NCI-H1436 (cell line): ENCODE measurements at regions not wholly inside any gene's neighbourhood (a gene's known extent, or its start where the extent isn't known, plus 50 kb on each side); places are given as distances from the start of the nearest gene placed in this dataset.
"Not testable (repeated sequence)": the region's sequence is repeated elsewhere in the genome, so short reads cannot be mapped to it uniquely, and the experiment has no call there.

Experiments used
- DNase-seq: peaks from one replicate; lab custom pipeline; 2025; lab: John Stamatoyannopoulos, UW

DNA sequence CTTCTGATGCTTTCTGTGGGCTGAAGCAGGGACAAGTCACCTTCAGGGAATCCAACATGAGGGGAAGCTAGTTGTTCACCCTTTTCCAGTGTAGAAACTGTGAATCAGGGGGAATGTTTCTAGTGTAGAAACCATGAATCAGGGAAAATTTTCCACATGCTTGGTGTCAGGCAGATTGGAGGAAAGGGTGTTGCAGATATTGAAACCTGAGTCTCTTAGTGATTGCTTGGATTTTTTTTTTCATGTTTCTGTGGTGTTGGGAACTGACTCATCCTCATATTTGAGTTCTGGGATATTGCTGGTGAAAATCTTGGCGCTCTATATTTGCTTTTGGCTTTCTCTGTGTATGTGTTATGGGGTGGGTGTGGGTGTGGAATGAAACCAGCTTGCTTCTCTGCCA lies 144.5 kb upstream of the FBXO33 start:
- DNase-seq = no peak

DNA sequence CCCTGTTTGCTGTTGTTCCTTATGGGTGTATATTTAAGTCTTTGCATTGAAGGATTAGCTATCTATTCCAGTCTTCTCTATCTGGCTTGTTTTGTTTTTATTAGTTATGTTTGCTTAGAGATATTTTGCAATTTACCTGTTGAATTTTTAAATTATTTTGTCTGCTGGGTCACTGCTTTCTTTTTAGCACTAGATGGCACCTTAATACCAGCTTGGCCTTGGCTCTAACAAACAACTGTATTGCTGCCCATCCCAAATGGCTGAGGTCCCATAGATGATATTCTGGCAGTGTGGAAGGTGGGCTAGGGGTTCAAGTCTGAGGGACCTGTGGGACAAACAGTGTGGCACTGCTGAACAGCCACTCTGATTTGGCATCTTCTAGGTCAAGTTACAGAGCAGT lies 144.0 kb upstream of the FBXO33 start:
- no peak for DNase-seq

DNA sequence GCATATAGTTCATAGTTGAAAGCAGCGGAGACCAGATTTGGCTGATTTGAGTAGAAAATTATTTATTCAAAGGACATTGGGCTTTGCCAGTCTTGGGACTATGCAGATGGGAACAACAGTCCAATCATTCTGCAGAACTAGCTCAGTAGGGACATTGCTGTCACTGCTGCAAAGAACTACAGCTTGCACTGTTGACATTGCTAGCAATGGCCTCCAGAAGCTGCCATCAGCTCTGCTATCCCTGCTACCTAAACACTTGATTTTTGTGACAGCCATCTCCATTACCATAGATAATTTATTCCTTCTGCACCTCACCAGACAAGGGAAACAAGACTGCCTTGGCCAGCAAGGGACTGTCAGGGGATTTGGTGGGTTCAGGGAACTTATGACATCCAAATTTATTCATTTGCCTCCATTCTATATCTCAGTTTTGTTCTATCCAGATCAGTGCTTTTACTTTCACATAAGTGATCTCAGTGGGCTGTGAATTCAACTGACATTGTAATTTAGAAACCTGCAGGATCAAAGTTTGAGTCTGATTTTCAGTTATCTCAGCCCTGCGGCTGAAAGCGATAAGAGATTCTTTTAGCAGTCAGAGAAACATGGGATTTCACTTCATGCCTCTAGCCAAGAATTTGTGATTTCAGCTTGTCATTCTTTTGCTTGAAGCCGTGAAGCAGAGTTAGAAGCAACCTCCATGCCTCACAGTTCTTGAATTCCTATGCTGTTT lies 136.7 kb upstream of the FBXO33 start:
- DNase-seq = no peak

DNA sequence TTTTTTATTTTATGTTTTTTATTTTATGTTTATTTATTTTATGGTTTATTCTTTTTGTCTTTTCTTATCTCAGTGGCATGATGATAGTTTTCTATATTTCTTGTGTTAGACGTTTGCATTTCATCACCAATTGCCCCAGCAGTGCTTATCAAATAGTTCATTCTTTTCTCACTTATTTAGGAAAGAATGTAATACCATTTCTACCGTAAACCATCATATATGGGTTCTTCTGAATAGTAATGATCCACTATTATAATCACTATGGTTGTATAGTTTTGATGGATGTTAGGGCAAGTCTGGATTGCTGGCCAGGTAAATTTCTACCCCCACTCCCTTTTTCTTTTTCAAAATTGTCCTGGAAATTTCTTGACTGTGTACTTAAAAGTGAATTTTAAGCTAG lies 134.6 kb upstream of the FBXO33 start:
- no peak for DNase-seq

DNA sequence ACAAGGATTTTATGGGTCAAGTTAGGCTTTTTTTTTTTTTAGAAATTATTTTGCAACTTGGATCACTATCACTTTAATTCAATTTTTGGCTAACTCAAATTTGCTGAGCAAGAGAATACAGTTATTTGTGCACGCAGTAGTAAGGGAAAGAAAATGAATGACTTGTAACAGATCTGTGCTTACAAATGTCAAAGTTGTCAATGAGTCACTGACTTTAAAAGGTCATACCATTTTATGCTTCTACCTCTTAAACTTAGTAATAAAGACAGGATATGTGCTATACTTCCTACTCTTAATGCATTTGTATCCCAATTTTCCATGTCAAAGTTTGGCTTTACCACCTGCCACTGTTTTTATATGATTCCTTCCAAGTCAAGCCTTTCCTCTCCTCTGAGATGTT lies 131.1 kb upstream of the FBXO33 start:
- no peak for DNase-seq

DNA sequence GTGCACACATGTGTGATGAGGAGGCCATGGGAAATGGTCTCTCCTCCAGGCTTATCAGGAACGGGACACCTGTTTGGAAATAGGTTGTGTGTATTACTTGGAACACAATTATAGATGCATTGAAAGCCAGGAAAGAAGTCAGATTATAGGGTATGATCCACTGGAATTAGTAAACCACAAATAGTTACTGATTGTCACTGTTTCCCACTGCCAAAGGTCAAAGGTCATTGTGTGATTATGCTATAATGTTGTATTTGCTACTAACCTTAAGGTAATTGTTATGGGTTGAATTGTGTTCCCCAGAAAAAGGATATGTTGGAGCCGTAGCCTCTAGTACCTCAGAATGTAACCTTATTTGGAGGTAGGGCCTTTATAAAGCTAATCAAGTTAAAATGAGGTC lies 129.9 kb upstream of the FBXO33 start:
- no peak for DNase-seq

DNA sequence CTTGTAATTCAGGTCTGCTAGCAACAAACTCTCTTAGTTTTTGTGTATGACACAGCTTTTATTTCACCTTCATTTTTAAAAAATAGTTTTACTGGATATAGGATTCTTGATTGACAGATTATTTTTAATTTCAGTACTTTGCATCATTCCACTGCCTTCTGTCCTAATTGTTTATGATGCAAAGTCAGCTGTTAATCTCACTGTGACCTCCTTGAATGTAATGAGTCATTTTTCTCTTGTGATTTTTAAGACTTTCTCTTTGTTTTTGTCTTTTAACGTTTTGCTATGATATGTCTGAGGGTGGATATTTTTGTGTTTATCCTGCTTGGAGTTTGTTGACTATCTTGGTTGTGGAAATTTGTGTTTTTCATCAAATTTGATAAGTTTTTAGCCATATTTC lies 126.3 kb upstream of the FBXO33 start:
- DNase-seq = no peak

DNA sequence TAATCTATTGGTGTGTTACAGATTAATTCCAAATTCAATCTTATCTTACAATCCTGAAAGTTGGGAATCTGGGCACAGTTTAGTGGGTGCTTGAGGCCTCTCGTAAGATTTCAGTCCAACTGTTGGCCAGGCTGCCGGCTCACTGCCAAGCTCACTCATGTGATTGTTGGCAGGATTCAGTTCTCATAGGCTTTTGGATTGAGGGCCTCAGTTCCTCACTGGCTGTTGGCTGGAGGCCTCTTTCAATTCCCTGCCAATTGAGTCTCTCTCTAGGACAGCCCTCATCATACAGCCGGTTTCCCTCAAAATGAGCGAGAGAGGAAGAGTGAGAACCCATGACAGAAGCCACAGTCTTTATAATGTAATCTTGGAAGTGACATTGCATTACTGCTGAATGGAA lies 123.5 kb upstream of the FBXO33 start:
- no peak for DNase-seq

DNA sequence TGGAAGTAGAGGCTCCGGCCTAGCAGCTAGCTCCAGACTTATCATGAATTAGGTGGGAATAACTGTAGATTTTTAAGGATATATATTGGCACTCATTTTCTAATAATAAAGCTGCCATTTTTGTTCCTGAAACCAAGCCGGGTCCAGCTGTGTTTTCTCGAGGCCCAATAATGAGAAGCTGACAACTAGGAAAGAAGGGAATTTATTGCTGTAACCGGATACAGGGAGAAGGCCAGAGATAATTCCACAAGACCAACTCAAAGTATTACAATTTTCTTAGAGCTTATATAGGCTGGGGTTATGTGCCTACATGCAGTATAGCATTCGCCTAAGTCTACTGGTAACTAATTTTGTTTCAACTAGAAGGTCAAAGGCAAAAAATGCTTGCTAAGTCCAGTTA lies 122.3 kb upstream of the FBXO33 start:
- no peak for DNase-seq

DNA sequence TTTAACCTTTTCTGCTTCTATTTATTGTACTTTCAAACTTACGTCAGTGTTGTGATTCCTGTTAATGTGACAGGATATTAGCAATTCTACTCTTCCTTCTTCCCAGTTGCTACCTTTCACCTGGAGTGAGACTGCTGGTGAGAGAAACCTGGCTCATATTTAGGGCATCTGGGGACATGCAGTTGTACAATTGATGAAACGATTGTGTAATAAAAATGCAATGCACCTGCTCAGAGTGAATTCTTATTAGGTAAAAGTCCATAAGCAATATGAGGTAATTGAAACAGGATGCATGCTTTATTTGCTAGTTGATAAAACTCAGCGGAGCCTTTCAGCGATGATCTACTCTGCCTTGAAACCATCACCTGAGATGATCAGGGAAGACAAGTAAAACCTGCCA lies 116.1 kb upstream of the FBXO33 start:
- no peak for DNase-seq

DNA sequence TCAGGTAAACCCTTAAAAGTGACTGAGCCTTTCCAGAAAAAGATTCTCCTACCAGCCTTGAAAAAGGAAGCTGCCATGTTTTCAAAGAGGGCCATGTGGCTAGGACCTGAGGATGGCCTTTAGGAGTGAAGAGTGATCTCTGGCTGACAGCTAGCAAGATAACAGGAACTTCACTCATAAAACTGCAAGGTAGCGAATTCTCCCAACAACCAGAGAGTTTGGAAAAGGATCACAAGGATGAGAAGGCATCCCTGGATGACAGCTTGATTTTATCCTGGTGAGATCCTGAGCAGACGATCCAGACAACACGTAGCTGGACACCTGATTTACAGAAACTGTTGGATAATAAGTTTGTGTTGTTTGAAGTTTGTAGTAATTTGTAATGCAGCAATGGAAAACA lies 115.6 kb upstream of the FBXO33 start:
- no peak for DNase-seq

DNA sequence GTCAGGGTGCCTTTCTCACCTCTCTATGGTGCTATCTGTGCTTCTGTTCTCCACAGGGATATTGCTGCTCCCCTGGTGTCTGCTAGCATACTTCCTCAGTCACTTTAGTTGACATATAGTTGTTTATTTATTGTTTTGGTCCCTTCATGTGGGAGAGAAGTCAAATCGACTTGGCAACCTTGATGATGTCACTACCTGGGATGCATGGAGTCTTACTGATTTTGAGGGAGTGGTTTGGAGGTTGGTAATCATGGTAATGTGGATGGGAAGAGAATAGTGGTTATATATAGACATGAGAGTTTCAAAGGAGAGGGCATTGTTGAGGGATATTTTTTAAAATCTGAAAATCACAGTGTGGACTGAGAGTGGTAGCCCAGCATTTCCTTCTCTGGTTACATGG lies 73.6 kb upstream of the FBXO33 start:
- no peak for DNase-seq

DNA sequence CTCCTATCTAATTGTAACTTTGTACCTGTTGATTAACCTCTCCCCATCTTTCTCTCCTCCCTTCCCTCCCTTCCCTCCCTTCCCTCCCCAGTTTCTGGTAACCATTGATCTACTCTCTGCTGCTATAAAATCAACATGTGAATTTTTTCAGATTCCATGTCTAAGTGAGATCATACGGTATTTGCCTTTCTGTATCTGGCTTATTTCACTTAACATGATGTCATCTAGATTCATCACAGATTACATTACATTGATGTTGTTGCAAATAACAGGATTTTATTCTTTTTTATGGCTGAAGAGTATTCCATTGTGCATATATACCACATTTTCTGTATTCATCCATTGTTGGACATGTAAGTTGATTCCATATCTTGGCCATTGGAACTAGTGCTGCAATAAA lies 68.0 kb upstream of the FBXO33 start:
- no peak for DNase-seq

DNA sequence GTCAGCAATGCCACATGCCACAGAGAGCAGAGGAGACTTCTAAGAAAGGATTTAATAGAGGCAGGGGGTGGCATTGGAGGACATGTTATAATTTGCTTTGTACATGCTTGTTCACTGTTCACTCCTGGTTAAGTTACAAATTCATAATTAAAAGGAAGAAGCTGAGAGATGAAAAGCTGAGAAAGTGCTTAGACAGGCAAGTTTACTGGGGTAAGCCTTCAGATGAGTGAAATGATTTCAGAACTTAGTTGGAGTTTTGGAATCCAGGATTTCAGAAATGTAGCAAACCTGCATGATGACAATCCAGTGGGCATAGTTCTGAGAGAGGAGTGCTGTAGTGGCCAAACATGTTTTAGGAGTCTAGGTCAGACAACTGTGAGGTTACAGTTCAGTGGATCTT lies 67.3 kb upstream of the FBXO33 start:
- DNase-seq = no peak

DNA sequence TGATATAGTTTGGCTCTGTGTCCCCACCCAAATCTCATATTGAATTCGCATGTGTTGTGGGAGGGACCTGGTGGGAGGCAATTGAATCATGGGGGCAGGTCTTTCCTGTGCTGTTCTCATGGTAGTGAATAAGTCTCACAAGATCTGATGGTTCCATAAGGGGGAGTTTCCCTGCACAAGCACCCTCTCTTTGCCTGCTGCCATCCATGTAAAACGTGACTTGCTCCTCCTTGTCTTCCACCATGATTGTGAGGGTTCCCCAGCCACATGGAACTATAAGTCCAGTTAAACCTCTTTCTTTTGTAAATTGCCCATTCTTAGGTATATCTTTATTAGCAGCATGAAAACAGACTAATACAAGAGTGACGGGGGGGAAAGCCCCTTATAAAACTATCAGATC lies 65.4 kb upstream of the FBXO33 start:
- DNase-seq = not testable (repeated sequence)

DNA sequence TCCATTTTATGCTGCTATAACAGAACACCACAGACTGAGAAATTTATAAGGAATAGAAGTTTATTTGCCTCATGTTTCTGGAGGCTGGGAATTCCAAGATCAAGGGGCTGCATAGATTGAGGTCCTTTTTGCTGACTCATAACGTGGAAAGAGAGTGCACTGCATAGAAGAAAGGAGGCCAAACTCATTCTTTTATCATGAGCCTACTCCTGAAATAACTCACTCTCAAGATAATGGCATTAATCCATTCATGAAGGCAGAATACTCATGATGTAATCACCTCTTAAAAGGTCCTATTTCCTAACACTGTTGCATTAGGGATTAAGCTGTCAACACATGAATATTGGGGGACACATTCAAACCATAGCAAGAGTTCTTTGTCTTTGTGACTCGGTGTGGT lies 60.0 kb upstream of the FBXO33 start:
- no peak for DNase-seq

DNA sequence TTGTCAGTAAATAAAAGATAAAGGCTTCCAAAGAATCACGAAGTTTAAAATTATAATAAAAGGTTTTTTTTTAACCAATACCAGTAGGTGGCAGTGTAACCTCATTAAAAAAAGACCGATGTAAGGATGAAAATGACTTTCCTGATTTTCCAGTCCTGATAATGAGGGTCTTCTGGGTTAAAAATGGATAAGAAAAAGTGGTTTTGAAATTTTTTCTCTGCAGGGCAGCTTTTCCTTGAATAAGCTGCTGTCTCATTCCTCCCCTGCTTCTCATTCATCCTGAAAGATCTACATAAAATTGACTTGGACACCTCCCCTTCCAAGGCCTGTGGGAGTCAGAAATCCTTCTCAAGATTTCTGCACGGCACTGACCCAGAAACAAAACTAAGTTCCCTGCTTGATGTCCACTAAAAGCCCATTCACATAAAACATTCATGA lies 58.9 kb upstream of the FBXO33 start:
- DNase-seq = peak; percentile 23

DNA sequence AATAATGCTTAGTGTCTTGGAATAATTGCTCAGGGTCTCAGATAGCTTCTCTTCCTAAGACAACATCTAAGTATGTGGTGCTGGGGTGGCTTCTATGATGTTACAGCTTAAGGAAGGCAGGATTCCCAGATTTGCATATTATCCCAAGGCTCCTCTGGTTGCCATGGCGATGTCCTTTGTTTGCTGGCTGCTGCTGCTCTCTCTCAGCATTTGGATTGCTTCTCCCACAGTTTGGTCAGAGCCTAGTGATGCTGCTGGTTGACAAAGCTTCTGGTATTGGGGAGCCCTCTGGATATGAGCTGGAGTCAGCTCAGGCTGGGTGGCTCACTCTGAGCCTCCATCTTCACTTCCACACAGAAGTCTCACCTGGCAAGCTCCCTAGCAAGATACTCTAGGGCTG lies 56.4 kb upstream of the FBXO33 start:
- DNase-seq = no peak

DNA sequence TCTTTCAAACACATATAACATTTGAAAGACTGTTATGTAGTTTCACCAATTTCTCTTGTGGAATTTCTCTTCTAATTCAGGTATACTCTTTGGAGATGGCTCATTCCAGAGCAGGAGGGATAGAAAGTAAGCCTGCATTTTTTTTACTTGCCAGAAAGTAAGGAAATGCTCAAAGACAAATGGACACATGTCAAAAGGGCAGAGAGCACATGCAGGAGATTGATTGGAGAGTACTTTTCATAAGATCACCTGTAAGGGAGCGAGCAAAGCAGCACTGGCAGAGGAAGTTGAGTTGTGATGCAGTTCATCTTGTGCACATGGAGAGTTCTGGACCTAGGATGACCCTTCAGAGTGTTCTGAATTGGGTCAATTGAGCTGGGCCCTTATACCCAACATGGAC lies 51.4 kb upstream of the FBXO33 start:
- no peak for DNase-seq
